ENCODE measurements at regions not wholly inside any gene's neighbourhood (a gene's known extent, or its start where the extent isn't known, plus 50 kb on each side); places are given as distances from the start of the nearest gene placed in this dataset.

- no peaks in the 10 kb centered on the region for H3K36me3 ChIP-seq
- TF ChIP-seq CTCF (IDR thresholded peaks at IDR 0.05): no peak
Measured at GRCh38 chr2:58720033-58720769, 479.1 kb upstream of the FANCL start.

GRCh38 chr2:58715344-58715743 lies 474.2 kb upstream of the FANCL start:
- no peaks in the 10 kb centered on the region for H3K36me3 ChIP-seq
- intact Hi-C loops (cut with DNase I): no loop called here

More at GRCh38 chr2:58720033-58720769, 479.1 kb upstream of the FANCL start:
- no peak overlapping the region for H3K9ac ChIP-seq (ENCODE audit: low read depth in 2 of 2, low read length in 2 of 2)
- H3K27ac ChIP-seq: no peak overlapping the region
- no peaks in the 10 kb centered on the region for H3K9me3 ChIP-seq
- H3K4me1 ChIP-seq: no peaks in the 10 kb centered on the region
- H3K27me3 ChIP-seq: no peaks in the 10 kb centered on the region
- no peak for DNase-seq
- intact Hi-C loops (cut with DNase I): no loop called here
- H3K4me3 ChIP-seq: no peak overlapping the region

GRCh38 chr2:58714238-58714637 lies 473.1 kb upstream of the FANCL start:
- DNase-seq: no peak
- intact Hi-C loops (cut with DNase I): no loop called here
- Histone ChIP-seq H3K27me3 (no peaks in the 10 kb centered on the region), H3K9me3 (no peaks in the 10 kb centered on the region), H3K4me3 (no peak overlapping the region), H3K27ac (no peak overlapping the region), H3K9ac (ENCODE audit: low read depth in 2 of 2, low read length in 2 of 2) (no peak overlapping the region), H3K4me1 (no peaks in the 10 kb centered on the region), H3K36me3 (no peaks in the 10 kb centered on the region)
- TF ChIP-seq CTCF (IDR thresholded peaks at IDR 0.05): no peak

More at GRCh38 chr2:58715344-58715743, 474.2 kb upstream of the FANCL start:
- H3K9ac ChIP-seq (ENCODE audit: low read depth in 2 of 2, low read length in 2 of 2): no peak overlapping the region
- H3K27me3 ChIP-seq: no peaks in the 10 kb centered on the region
- TF ChIP-seq CTCF (IDR thresholded peaks at IDR 0.05): no peak
- no peaks in the 10 kb centered on the region for H3K4me1 ChIP-seq
- DNase-seq: no peak
- no peaks in the 10 kb centered on the region for H3K9me3 ChIP-seq
- H3K27ac ChIP-seq: no peak overlapping the region
- H3K4me3 ChIP-seq: no peak overlapping the region

- H3K27me3 ChIP-seq: no peaks in the 10 kb centered on the region
- no peaks in the 10 kb centered on the region for H3K9me3 ChIP-seq
- peak; percentile 18 for DNase-seq
- H3K27ac ChIP-seq: no peak overlapping the region
- no peak overlapping the region for H3K4me3 ChIP-seq
- intact Hi-C loops (cut with DNase I): no loop called here
- H3K36me3 ChIP-seq: no peaks in the 10 kb centered on the region
- no peak for TF ChIP-seq CTCF (IDR thresholded peaks at IDR 0.05)
- no peak overlapping the region for H3K9ac ChIP-seq (ENCODE audit: low read depth in 2 of 2, low read length in 2 of 2)
- no peaks in the 10 kb centered on the region for H3K4me1 ChIP-seq
Measured at GRCh38 chr2:58710795-58711279, 469.7 kb upstream of the FANCL start.

- H3K9me3 ChIP-seq: no peaks in the 10 kb centered on the region
- no peaks in the 10 kb centered on the region for H3K36me3 ChIP-seq
- H3K27ac ChIP-seq: no peak overlapping the region
- no peak for TF ChIP-seq CTCF (IDR thresholded peaks at IDR 0.05)
- no peaks in the 10 kb centered on the region for H3K4me1 ChIP-seq
- intact Hi-C loops (cut with DNase I): no loop called here
- H3K9ac ChIP-seq (ENCODE audit: low read depth in 2 of 2, low read length in 2 of 2): no peak overlapping the region
- no peaks in the 10 kb centered on the region for H3K27me3 ChIP-seq
- H3K4me3 ChIP-seq: no peak overlapping the region
- DNase-seq: no peak
Measured at GRCh38 chr2:58709687-58710354, 468.7 kb upstream of the FANCL start.
